Spleen (tissue), 7 donors: ENCODE measurements at regions not wholly inside any gene's neighbourhood (a gene's known extent, or its start where the extent isn't known, plus 50 kb on each side); places are given as distances from the start of the nearest gene placed in this dataset.

ENCODE experiments used
- POLR2A ChIP-seq, 3 donors: fragments of 450-650 bp; IDR thresholded peaks; one replicate each; pipeline ENCODE4 v1.5.1; 2017; ENCODE audit warnings: antibody characterized with exemption in 3 of 3, mild to moderate bottlenecking in 1 of 3
- POLR2AphosphoS5 ChIP-seq, 3 donors: sonication (generic); formaldehyde crosslinking; IDR thresholded peaks; one replicate each; pipeline ENCODE4 v1.5.1; 2017; ENCODE audit warnings: antibody characterized with exemption in 3 of 3
- TF ChIP-seq, protein P1 (sequence below), 11 experiments: fragments of 200-600 bp in 7 of 11; fragments of 450-650 bp in 4 of 11; sonication (generic) in 4 of 11; IDR thresholded peaks in 8 of 11; conservative IDR thresholded peaks in 3 of 11; 1 replicate in 7 of 11; 2 replicates in 4 of 11; pipeline versions ENCODE4 v1.4.0 to v1.8.0; 2016 to 2021; ENCODE audit warnings: antibody characterized with exemption in 11 of 11, inconsistent platforms in 4 of 11, mild to moderate bottlenecking in 1 of 11
- donor health status: DM: no; HTN: no; CAD: no; lungs with moderate emphysema.
- donor health status: DM: no; HTN: no; CAD: no.
- donor health status: DM: no; HTN: no; CAD: no.

DNA sequence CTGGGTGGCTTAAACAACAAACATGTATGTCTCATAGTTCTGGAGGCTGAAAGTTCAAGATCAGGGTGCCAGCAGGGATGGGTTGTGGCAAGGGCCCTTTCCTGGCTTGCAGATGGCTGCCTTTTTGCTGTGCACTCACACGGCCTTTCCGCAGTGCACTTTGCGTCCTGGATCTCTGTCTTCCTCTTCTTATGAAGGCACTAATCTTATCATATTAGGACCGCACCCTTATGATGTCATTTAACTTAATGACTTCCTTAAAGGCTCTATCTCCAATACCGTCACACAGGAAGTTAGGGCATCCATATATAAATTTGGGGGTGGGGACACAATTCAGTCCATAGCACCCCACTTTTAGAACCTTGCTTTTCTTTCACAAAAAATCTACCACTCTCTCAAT is 255.2 kb downstream of the SNX13 start:
- TF ChIP-seq, protein P1, sequence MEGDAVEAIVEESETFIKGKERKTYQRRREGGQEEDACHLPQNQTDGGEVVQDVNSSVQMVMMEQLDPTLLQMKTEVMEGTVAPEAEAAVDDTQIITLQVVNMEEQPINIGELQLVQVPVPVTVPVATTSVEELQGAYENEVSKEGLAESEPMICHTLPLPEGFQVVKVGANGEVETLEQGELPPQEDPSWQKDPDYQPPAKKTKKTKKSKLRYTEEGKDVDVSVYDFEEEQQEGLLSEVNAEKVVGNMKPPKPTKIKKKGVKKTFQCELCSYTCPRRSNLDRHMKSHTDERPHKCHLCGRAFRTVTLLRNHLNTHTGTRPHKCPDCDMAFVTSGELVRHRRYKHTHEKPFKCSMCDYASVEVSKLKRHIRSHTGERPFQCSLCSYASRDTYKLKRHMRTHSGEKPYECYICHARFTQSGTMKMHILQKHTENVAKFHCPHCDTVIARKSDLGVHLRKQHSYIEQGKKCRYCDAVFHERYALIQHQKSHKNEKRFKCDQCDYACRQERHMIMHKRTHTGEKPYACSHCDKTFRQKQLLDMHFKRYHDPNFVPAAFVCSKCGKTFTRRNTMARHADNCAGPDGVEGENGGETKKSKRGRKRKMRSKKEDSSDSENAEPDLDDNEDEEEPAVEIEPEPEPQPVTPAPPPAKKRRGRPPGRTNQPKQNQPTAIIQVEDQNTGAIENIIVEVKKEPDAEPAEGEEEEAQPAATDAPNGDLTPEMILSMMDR (IDR thresholded peaks at IDR 0.05 in 8 of 11, conservative IDR thresholded peaks at IDR 0.05 in 3 of 11) = no peak
- no peak for TF ChIP-seq POLR2A (IDR thresholded peaks at IDR 0.05)
- no peak for TF ChIP-seq POLR2AphosphoS5 (IDR thresholded peaks at IDR 0.05)
